ENCODE measurements at regions not wholly inside any gene's neighbourhood (a gene's known extent, or its start where the extent isn't known, plus 50 kb on each side); places are given as distances from the start of the nearest gene placed in this dataset.

DNA sequence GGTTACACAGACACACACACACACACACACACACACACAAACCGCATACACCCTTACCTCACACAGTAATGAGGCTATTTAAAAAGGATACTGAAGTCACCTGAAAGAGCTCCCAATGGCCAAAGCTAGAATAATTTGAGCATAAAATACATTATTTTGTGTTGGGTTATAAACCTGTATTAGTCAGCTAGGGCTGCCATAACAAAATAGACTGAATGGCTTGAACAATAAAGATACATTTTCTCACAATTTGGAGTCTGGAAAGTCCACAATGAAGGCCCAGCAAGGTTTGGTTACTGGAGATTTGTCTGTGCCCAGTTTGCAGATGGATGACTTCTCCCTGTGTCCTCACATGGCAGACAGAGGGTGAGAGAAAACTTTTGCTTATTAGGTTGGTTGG, 605.4 kb upstream of the REG3G start:
- in situ Hi-C loops (cut with HindIII; ENCODE audit: low sequenced_read_pairs): no loop called here

DNA sequence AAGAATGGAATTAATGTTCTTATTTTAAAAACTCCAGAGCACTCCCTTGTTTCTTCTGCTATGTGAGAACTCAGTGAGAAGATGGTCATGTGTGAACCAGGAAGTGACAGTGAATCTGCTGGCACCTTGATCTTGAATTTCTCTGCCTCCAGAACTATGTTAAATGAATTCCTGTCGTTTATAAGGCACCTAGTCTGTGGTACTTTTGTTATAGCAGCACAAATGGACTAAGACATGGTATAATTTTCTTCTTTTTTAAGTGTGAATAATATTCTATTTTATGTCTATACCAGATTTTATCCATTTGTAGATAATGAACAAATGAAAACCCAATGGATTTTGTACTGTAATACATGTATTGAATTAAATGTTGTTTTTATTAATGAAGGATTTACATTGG, 601.9 kb upstream of the REG3G start:
- in situ Hi-C loops (cut with HindIII; ENCODE audit: low sequenced_read_pairs): no loop called here

DNA sequence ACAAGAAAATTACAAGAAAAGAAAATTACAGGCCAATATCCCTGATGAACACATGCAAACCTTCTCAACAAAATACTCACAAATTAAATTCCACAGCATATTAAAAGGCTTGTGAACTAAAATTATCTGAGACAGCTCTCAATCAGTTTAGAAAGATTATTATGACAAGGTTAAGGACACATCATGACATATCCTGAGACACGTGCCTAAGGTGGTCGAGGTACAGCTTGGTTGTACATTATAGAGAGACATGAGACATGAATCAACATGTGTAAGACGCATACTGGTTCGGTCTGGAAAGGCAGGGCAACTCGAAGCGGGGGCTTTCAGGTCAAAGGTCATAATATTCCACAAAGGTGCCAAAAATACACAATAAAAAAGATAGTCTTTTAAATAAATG, 598.3 kb upstream of the REG3G start:
- in situ Hi-C loops (cut with HindIII; ENCODE audit: low sequenced_read_pairs): no loop called here

DNA sequence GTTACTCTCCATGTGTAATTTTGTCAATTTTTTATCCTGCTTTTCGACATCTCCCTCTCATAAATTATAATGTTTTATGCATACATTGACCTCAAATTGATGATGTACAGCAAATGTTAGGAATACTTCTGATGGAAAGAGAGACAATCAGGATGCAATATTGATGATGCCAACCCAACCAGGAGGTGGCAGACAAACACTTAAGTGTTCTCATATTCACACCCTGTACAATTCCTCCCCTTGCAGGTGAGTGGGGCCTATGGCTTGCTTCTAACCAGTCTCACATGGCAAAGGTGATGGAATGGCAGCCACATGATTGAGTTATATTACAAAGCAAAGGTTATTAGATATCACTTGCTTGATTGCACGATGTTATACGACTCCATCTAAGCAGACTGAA, 594.3 kb upstream of the REG3G start:
- in situ Hi-C loops (cut with HindIII; ENCODE audit: low sequenced_read_pairs): no loop called here

DNA sequence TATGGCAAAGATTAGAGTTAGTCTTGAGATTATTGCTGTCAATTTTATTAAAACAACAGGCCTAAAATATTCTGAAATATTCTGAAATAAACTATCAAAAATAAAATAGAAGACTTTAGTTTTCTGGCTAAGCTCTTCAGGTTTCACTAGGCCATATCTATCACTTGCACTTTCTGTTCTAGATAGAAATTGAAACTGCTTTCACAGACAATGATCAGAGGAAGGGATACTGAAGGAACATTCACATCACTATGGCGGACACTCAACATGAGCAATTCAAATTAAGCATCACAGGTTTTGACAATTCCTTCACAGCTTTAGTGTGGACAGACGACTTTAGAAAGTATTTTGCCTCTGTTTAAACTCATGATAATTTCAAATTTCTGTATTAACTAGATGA, 586.4 kb upstream of the REG3G start:
- in situ Hi-C loops (cut with HindIII; ENCODE audit: low sequenced_read_pairs): no loop called here

DNA sequence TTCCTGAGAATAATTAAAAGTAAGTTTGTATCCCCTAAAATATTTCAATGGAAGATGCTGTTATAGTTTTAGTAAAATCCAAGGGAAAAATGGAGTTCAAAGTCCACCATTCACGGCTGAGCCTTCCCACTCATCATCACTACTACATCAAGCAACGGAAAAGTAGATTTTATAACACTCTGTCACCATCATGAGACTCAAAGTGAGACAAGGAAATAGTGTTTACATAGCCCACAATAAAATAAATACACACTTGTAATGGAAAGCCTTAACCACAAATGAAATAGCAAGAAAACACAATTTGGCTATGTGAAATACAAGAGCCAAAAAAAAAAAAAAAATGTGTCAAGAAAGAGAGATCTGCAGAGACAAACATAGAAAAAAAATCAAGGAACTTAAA, 569.9 kb upstream of the REG3G start:
- in situ Hi-C loops (cut with HindIII; ENCODE audit: low sequenced_read_pairs): no loop called here

DNA sequence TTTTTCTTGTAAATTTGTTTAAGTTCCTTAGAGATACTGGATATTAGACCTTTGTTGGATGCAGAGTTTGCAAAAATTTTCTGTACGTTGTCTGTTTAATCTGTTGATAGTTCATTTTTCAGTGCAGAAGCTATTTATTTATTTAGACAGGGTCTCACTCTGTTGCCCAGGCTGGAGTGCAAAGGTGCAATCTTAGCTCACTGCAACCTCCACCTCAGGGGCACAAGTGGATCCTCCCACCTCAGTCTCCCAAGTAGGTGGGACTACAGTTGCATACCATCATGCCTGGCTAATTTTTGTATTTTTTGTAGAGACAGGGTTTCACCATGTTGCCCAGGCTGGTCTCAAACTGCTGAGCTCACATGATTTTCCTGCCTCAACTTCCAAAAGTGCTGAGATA, 568.2 kb upstream of the REG3G start:
- in situ Hi-C loops (cut with HindIII; ENCODE audit: low sequenced_read_pairs): no loop called here

DNA sequence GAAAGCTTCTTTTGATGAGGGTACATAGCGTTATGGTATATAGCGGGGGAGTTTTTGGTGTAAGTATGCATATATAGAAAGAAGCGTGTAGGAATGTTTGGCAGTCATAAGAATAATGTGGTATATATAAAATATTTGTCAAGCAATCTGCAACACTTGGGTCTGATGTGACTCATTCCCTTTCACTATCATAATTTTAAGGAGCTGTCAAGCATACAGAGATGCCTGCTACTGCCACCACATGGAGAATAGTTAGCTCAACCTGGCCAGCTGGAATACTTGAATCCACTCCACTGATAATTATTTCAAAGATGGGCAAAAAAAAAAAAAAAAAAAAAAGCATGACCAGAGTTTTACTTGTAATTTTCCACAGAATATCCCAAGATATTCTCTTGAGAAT, 559.8 kb upstream of the REG3G start:
- in situ Hi-C loops (cut with HindIII; ENCODE audit: low sequenced_read_pairs): no loop called here

DNA sequence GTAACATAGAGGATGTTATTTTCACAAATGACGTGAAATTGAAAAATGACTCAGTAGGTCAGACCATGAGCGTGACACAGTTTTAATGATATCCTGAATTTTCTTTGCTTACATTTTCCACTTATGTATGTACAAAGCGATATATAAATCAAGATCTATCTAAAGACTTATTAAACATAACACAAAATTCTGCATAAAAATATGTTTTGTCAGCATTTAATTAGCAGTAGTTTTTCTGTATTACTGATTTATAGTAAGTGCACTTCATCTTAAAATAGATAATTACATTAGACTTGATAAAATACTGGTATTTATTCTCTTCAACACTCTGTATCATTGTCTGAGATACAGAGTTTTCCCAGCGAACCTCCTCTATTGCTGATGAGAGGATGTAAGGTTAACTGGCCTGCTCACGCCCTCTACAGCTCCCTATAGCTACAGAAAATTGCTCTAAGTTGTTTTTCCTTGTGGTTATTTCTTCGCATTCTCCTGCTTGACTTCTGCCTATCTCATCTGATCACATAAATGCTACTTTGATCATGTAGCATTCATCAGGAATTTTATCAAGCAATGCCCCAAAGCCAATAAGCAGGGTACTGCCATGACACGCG, 548.8 kb upstream of the REG3G start:
- in situ Hi-C loops (cut with HindIII; ENCODE audit: low sequenced_read_pairs): no loop called here

DNA sequence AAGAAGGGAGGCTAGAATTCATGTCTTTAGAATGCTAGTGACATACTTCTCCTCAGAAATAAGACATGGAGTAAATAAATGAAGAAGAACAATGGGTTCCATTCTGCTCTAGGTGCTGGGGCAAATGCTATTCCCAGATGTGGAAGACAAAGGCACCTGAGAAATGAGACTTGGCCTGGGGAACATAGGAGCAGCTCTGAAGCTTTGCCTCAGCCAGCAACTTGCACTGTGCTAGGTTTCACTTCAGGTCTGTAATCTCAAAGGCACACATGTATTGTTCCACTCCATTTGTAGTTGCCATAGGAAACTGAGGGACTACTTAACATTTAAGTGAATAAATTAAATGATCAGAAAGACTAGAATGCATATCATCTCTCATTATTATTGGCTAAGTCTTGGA, 538.9 kb upstream of the REG3G start:
- in situ Hi-C loops (cut with HindIII; ENCODE audit: low sequenced_read_pairs): no loop called here

DNA sequence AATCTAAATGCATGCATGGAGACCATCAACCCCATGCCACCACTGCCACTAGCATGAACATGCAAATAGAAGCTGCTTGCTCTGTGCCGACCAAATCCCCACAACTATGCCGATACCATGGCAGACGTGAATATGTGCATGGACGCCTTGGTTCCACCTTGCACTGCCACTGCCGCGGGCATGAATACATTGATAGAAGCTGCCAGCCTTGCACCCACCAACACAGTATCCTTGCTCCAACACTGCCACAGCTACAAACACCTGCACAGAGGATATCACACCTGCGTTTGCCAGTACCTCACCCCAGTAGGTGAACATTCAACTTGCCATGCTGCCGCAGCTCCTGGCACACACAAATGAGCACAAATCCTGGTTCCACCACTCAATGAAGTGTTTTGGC, 527.4 kb upstream of the REG3G start:
- in situ Hi-C loops (cut with HindIII; ENCODE audit: low sequenced_read_pairs): no loop called here

DNA sequence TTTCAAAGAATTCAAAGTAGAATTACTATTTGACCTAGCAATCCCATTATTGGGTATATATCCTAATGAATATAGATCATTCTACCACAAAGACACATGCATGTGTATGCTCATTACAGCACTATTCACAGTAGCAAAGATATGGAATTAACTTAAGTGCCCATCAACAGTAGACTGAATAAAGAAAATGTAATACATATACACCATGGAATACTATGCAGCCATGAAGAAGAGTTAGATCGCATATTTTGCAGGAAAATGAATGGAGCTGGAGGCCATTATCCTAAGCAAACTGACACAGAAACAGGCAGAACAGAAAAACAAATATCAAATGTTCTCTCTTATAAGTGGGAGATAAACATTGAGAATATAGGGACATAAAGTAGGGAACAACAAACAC, 519.2 kb upstream of the REG3G start:
- in situ Hi-C loops (cut with HindIII; ENCODE audit: low sequenced_read_pairs): no loop called here

DNA sequence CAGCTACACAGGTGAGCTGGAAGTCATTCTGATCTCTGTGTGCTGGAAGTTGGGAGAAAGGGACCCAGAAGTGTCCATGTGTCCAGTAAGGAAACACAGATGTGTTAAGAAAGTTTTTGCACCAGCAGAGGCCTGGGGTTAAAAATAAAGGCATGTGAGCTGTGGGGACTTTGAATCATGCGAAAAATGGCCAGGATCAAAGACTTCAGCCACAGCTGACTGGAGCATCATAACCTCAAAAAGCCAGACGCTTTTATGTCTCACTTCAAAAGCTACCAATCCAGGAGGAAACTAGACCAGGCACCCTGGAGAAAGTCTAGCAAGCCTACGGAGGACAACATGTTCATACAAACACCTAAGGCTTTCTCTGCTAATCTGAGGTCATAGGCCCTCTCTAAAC, 503.6 kb upstream of the REG3G start:
- in situ Hi-C loops (cut with HindIII; ENCODE audit: low sequenced_read_pairs): no loop called here

DNA sequence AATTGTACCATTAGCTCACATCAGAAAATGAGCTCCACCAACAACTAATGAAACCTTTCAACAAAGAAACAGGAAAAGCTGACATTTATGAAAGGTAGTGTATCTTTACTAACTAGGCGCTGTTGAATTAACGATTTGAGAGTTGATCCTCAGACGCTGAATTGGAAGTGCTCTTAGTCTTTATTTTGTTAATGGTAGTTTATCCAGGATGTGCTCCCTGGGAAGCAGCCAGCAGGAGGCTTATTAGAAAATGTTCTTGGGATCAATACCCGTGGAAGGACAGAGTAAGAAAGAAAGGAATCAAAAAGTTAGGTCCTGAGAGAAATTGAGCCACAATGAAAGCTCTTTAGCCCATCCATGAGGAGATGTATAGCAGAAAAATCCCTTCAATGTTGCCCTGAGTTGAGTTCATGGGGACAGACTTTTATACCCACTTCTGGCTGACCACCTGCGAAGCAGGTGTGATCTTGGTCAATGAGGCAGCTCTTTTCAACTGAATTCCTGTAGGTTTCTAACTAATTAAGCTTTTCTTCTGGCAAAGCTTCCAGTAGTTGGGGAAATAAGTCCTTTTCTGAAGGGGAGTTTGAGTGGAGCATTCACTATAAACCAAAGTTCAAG, 492.6 kb upstream of the REG3G start:
- in situ Hi-C loops (cut with HindIII; ENCODE audit: low sequenced_read_pairs): no loop called here

DNA sequence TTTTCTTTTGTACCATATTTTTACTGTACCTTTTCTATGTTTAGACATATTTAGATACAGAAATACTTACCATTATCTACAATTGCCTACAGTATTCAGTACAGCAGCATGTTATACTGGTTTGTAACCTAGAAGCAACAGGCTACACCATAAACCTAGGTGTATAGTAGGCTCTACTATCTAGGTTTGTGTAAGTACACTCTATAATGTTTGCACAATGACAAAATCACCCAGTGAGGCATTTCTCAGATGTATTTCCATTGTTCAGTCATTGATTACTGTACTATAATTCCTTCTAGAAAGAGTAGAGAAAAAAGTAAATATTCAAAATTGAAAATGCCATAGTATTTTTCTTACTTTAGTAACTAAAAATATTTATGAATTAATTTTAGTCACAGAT, 490.1 kb upstream of the REG3G start:
- in situ Hi-C loops (cut with HindIII; ENCODE audit: low sequenced_read_pairs): no loop called here

DNA sequence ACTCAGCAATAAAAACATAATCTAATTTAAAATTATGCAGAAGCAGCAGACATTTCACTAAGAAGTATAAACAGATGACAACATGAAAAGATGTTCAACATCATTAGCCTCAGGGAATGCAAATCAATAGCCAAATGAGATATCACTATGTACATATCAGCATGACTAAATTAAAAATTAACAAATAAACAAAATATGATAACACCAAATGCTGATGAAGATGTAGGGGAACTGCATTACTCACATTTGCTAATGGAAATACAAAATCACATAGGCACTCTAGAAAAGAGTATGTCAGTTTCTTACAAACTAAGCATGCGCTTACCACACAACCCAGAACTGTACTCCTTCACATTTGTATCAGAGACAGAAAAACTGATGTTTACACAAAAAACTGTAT, 487.2 kb upstream of the REG3G start:
- in situ Hi-C loops (cut with HindIII; ENCODE audit: low sequenced_read_pairs): no loop called here

DNA sequence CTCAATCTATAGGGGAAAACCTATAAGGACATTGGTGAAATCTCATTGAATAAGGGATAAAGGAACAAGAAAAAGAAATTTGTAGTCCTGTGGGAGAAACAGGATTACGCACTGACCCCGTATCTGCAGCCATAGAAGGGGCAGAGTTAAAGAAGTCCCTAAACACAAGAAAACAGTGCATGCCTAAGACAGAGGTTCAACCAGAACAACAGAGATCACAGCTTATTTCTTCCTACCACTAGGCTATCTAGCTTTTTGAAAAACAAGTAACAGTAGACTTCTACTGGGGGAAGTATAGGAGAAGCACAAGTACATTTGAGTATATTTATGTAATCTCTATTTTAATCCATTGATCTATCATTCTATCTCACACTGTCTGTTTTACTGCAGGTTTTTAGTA, 485.2 kb upstream of the REG3G start:
- in situ Hi-C loops (cut with HindIII; ENCODE audit: low sequenced_read_pairs): no loop called here

DNA sequence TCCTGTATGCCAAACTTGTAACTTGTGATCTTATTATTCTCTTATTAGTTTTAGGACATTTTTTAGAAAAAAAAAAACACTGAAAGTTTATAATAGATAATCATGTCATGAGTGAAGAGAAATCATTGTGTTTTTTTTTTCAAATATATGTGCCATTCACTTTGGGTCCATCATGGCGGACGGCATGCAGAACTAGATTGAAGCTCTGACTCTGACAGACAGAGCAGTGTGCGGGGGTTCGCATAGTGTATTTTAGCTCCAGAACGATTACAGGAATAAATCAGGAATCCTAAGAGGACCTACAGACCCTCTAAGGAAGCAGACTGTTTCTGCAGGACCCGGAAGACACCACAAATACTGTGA, 484.4 kb upstream of the REG3G start:
- in situ Hi-C loops (cut with HindIII; ENCODE audit: low sequenced_read_pairs): no loop called here

DNA sequence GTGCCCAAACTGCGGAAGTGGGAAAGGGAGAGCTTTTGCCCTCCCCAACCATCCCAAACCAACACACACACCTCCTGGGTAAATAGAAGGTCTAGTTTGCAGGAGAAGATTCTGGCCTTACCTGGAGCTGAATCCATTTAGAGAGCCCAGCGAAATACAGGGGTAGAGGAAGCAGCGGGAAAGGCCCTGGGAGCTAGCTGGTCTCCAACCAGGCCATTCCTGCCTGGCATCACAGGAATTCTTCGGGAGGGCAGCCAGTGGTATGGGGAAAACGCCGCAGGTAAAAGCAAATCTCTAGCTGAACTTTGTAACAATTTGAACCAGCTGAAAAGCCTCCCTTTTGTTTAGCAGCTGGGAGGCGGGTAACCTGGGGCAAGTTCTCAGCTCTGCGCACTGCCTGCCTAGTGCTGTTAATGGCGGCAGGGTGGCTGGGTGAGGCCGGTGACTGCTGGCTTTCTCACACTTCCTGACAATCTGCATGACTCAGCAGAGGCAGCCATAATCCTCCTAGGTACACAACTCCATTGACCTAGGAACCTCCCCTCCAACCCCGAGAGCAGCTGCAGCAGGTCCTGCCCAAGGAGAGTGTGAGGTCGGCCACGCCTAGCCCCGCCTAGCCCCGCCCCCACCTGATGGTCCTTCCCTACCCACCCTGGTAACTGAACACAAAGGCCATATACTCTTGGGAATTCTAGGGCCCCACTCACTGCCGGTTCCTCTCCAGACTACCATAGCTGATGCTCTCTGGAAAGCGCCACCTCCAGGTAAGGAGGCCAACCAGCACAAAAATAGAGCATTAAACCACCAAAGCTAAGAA, 483.8 kb upstream of the REG3G start:
- in situ Hi-C loops (cut with HindIII; ENCODE audit: low sequenced_read_pairs): no loop called here

DNA sequence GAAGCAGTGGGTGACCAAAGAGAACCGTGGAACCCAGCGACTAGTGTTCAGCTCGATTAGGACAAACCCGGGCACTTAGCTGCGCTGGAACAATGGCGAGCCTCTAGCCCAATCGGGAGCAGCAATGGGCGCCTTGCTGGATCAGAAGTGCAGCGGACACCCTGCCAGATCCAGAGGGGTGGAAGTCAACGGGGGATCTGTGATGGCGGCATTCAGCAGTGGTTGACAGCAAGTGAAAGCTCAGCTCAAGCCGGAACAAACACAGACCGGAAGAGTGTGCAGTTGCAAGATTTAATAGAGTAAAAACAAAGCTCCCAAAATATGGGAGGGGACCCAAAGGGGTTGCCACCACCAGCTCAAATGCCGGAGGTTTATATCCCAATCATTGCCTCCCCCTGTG, 478.7 kb upstream of the REG3G start:
- in situ Hi-C loops (cut with HindIII; ENCODE audit: low sequenced_read_pairs): no loop called here

DNA sequence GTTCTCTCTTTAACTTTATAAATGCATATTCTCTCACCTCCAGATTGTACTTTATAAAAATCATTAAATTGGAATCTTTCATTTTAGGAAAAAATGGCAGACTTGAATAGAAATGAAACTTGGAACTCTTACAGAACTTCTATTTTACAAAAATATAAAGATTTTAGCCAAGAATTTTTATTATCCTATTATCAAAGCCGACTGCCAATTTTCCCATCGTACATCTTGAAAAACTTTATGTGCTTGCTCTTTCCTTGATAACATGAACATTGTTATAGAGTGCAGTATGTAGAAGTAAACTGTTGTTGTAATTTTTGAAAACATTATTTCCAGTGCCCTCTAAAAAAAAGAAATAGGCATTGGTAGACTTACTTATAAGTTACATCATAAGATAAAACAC, 475.7 kb upstream of the REG3G start:
- in situ Hi-C loops (cut with HindIII; ENCODE audit: low sequenced_read_pairs): no loop called here

DNA sequence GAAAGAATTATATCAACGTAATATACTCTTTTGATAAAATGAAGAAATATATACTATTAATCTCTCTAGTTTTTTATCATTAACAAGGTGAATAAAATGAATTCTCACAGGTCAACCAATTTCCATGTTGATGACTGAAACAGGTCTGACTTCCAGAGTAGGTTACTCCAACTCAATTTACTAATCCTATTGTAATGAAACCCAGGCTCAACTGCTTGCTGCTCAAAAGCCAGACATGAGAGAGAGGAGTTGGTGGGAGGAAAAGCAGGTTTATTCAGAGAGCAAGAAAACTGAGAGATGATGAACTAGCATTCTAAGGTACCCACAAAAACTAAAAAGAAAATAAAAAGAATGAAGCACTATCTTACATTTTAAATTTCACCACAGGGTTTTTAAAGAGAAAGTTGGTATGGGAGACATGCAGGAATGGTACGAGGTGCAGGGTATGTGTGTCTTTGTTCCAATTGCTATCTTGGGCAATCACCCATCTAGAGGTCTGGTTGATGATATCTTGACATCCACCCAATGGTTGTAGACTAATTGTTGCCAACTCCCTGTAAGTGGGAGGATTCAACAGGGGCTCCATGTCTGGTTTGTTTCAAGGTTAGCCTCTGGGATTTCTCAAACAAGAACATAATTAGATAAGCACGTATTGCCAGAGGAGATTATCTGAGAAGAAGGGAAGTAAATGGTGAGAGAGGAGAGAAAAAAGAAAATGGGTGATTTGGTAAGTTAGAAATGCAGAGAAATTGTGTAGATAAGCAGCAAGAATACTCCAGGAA, 471.4 kb upstream of the REG3G start:
- in situ Hi-C loops (cut with HindIII; ENCODE audit: low sequenced_read_pairs): no loop called here
